Naive thymus-derived CD4-positive, alpha-beta T cell (primary cell): ENCODE measurements at regions not wholly inside any gene's neighbourhood (a gene's known extent, or its start where the extent isn't known, plus 50 kb on each side); places are given as distances from the start of the nearest gene placed in this dataset.

ENCODE experiments used
- ATAC-seq: fragments of 150-1000 bp; cut with Tn5 transposase; 2 replicates; pipeline ENCODE4 v1.10.0; 2021; ENCODE audit warnings: mild to moderate bottlenecking, moderate library complexity
- CTCF ChIA-PET: fragments of 350-600 bp; sonication (Branson Sonifier 250); formaldehyde crosslinking; loops from one replicate; lab custom pipeline; 2021; ENCODE audit warnings: antibody characterized with exemption; lab: Charles Lee
- POLR2A ChIA-PET: fragments of 350-600 bp; sonication (Branson Sonifier 250); formaldehyde crosslinking; loops from one replicate; lab custom pipeline; 2021; ENCODE audit warnings: antibody characterized with exemption, inconsistent platforms; lab: Charles Lee
- DNase-seq, 9 donors: peaks; one replicate each; pipeline versions ENCODE4 v3.0.0 to v3.0.0-alpha.2; 2020 to 2022; ENCODE audit warnings: mixed read lengths in 1 of 9
- H3K27ac ChIP-seq: one replicate; pipeline ENCODE4 v1.7.0; 2013; ENCODE audit warnings: mild to moderate bottlenecking, low read depth, low read length, moderate library complexity
- H3K27me3 ChIP-seq, 2 donors: one replicate each; pipeline ENCODE4 v1.7.0; 2013; ENCODE audit warnings: low read length in 2 of 2, mild to moderate bottlenecking in 2 of 2, moderate library complexity in 2 of 2; ENCODE audit not compliant: control insufficient read depth in 2 of 2, insufficient read depth in 2 of 2
- H3K36me3 ChIP-seq, 3 experiments: 1 replicate in 2 of 3; 2 replicates in 1 of 3; pipeline ENCODE4 v1.7.0; 2013; ENCODE audit warnings: low read length in 3 of 3, mild to moderate bottlenecking in 3 of 3, moderate library complexity in 1 of 3; ENCODE audit not compliant: insufficient read depth in 3 of 3, control insufficient read depth in 2 of 3
- H3K4me1 ChIP-seq, 2 donors: one replicate each; pipeline ENCODE4 v1.7.0; 2013; ENCODE audit warnings: low read length in 2 of 2, mild to moderate bottlenecking in 2 of 2, moderate library complexity in 1 of 2; ENCODE audit not compliant: control insufficient read depth in 2 of 2, insufficient read depth in 2 of 2
- H3K4me3 ChIP-seq: 2 replicates; pipeline ENCODE4 v1.7.0; 2013; ENCODE audit warnings: mild to moderate bottlenecking, low read length
- H3K9me3 ChIP-seq, 3 experiments: 1 replicate in 2 of 3; 2 replicates in 1 of 3; pipeline ENCODE4 v1.7.0; 2013; ENCODE audit warnings: low read length in 3 of 3; ENCODE audit not compliant: control insufficient read depth in 2 of 3
- H3K27ac Mint-ChIP-seq, 9 donors: one replicate each; pipeline ENCODE4 v1.8.0; 2020 to 2022; ENCODE audit warnings: mixed read lengths in 9 of 9, mild to moderate bottlenecking in 8 of 9, moderate library complexity in 5 of 9, inconsistent platforms in 2 of 9
- H3K27me3 Mint-ChIP-seq, 5 donors: one replicate each; pipeline ENCODE4 v1.8.0; 2021 to 2022; ENCODE audit warnings: mixed read lengths in 5 of 5, mild to moderate bottlenecking in 1 of 5
- H3K36me3 Mint-ChIP-seq, 5 donors: one replicate each; pipeline ENCODE4 v1.8.0; 2020 to 2022; ENCODE audit warnings: mixed read lengths in 5 of 5, mild to moderate bottlenecking in 3 of 5, inconsistent platforms in 1 of 5
- H3K4me1 Mint-ChIP-seq, 7 donors: one replicate each; pipeline ENCODE4 v1.8.0; 2020 to 2022; ENCODE audit warnings: mixed read lengths in 7 of 7, mild to moderate bottlenecking in 3 of 7, inconsistent platforms in 1 of 7
- H3K4me3 Mint-ChIP-seq, 10 donors: one replicate each; pipeline ENCODE4 v1.8.0; 2020 to 2022; ENCODE audit warnings: mild to moderate bottlenecking in 10 of 10, mixed read lengths in 10 of 10, moderate library complexity in 6 of 10, inconsistent platforms in 2 of 10
- H3K9me3 Mint-ChIP-seq, 11 donors: one replicate each; pipeline ENCODE4 v1.8.0; 2020 to 2022; ENCODE audit warnings: mixed read lengths in 11 of 11, mild to moderate bottlenecking in 4 of 11, inconsistent platforms in 1 of 11, moderate library complexity in 1 of 11
- intact Hi-C, 2 donors: fragments of 100-400 bp; cut with micrococcal nuclease; formaldehyde crosslinking; loops; one replicate each; pipeline ENCODE4 v1.15.1; 2023

DNA sequence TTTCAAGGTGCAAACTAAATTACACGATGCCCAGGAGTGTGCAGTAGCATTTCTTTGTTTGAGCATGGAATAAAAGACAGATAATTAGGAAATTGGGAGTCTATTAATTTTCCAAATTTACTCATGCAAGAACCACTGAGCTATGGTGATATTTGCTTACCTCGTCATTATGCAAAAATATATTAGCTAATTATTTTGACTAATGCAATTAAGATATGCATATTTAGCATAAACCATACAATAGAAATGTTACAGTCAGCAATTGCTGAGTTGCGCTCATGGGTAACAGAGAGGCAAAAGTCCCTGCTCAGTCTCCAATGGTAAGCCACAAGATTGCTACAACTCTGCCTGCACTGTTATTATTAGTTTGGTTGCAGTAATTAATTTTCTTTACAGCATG, 342.0 kb downstream of the TXNL1 start:
- Mint-ChIP-seq H3K27me3 (peaks cover 0 to 5% (median 0%) of the 10 kb centered on the region in 5 donors), H3K36me3 (no peaks in the 10 kb centered on the region)
- POLR2A ChIA-PET: no interaction called here

DNA sequence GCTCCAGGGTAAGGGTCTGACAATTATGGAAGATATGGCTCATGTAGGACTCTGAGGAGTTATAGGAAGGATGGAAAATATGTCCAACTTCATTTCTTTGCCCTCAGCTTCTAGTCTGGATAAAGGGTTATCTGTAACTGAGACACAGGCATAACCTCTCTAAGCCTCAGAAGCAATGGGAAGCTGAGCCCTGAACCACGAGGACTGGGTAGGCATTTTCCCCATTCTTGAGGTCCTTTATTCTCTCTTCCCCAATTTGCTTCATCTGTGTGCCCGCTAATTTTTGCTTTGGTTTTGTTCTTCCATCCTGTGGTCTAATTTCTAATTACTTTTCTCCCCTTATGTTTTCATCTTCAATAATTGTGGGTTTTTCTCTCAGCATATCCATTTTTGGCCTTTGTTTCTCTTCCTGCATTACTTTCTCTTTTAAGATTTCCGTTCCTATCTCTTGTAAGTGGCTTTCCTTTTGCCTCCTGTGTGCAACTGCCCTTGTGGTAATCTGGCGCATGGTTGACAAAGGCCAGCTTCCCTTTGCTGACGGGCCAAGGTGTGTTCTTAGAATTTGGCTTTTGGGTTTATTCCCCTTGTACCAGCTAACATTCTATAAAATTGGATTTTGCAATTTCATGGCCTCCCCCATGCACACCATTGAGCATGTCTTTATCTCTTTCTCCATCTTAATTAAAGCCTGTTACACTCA, 343.8 kb downstream of the TXNL1 start:
- H3K36me3 ChIP-seq: no peaks in the 10 kb centered on the region
- intact Hi-C loops: no loop called here
- H3K27me3 Mint-ChIP-seq: no peaks in the 10 kb centered on the region
- H3K27ac Mint-ChIP-seq: peak overlapping the region in 1 of 9 donors; percentile 17
- no peak overlapping the region for H3K27ac ChIP-seq
- H3K4me3 ChIP-seq: no peak overlapping the region
- no peak for DNase-seq
- no peaks in the 10 kb centered on the region for H3K4me1 ChIP-seq
- H3K4me1 Mint-ChIP-seq: peaks cover 0 to 7% (median 4%) of the 10 kb centered on the region in 7 donors
- no peaks in the 10 kb centered on the region for H3K36me3 Mint-ChIP-seq
- ChIA-PET POLR2A (no interaction called here), CTCF (no interaction called here)
- ATAC-seq: no peak
- H3K4me3 Mint-ChIP-seq: peak overlapping the region in 4 of 10 donors; percentile 0 to 40 (median 10)
- H3K9me3 Mint-ChIP-seq: peaks cover 0 to 5% (median 0%) of the 10 kb centered on the region in 11 donors
- H3K27me3 ChIP-seq: no peaks in the 10 kb centered on the region
- H3K9me3 ChIP-seq: no peaks in the 10 kb centered on the region

More for the DNA sequence above, 342.0 kb downstream of the TXNL1 start:
- ATAC-seq (no peak), DNase-seq (no peak)
- intact Hi-C loops: no loop called here
- H3K4me3 ChIP-seq: no peak overlapping the region
- H3K9me3 Mint-ChIP-seq: peaks cover 0 to 6% (median 0%) of the 10 kb centered on the region in 11 donors
- no peaks in the 10 kb centered on the region for H3K4me1 ChIP-seq
- H3K27ac Mint-ChIP-seq: no peak overlapping the region
- no peaks in the 10 kb centered on the region for H3K36me3 ChIP-seq
- no peak overlapping the region for H3K27ac ChIP-seq
- CTCF ChIA-PET: no interaction called here
- no peak overlapping the region for H3K4me3 Mint-ChIP-seq
- H3K27me3 ChIP-seq: no peaks in the 10 kb centered on the region
- no peaks in the 10 kb centered on the region for H3K9me3 ChIP-seq
- peaks cover 0 to 7% (median 4%) of the 10 kb centered on the region in 7 donors for H3K4me1 Mint-ChIP-seq

DNA sequence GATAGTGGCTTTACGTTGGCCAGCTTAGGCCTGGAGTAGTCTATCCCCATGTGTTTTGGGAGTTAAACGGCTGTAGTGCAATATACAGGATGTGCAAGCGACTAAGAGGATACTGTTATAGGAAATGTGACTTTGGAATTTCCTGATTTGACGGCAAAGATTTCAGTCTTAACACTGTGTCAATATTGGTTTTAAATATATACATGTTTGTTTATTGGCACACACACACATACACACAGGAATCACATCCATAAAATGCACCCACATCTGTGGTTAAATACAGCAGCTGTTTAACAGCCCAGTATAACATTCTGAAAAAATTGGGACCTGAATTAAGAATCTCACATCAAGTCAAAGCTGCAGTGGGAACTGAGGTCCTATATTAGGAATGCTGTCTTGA, 347.1 kb downstream of the TXNL1 start:
- peaks cover 0 to 4% (median 0%) of the 10 kb centered on the region in 5 donors for H3K27me3 Mint-ChIP-seq
- POLR2A ChIA-PET: no interaction called here
- Histone ChIP-seq H3K27me3 (no peaks in the 10 kb centered on the region), H3K27ac (no peak overlapping the region), H3K4me3 (no peak overlapping the region), H3K36me3 (no peaks in the 10 kb centered on the region), H3K4me1 (no peaks in the 10 kb centered on the region), H3K9me3 (no peaks in the 10 kb centered on the region)
- DNase-seq (no peak), ATAC-seq (no peak)
- intact Hi-C loops: no loop called here
- H3K4me1 Mint-ChIP-seq: peaks cover 0 to 7% (median 4%) of the 10 kb centered on the region in 7 donors
- no peaks in the 10 kb centered on the region for H3K36me3 Mint-ChIP-seq
- H3K9me3 Mint-ChIP-seq: peaks cover 0 to 8% (median 0%) of the 10 kb centered on the region in 11 donors
- CTCF ChIA-PET: no interaction called here
- no peak overlapping the region for H3K27ac Mint-ChIP-seq
- no peak overlapping the region for H3K4me3 Mint-ChIP-seq

- Histone ChIP-seq H3K27ac (no peak overlapping the region), H3K9me3 (no peaks in the 10 kb centered on the region), H3K4me3 (no peak overlapping the region), H3K36me3 (no peaks in the 10 kb centered on the region), H3K27me3 (no peaks in the 10 kb centered on the region), H3K4me1 (no peaks in the 10 kb centered on the region)
- no peaks in the 10 kb centered on the region for H3K36me3 Mint-ChIP-seq
- H3K27me3 Mint-ChIP-seq: peaks cover 0 to 4% (median 0%) of the 10 kb centered on the region in 5 donors
- DNase-seq: no peak
- intact Hi-C loops: no loop called here
- no peak overlapping the region for H3K4me3 Mint-ChIP-seq
- H3K27ac Mint-ChIP-seq: no peak overlapping the region
- ChIA-PET CTCF (no interaction called here), POLR2A (no interaction called here)
- H3K9me3 Mint-ChIP-seq: peaks cover 0 to 8% (median 0%) of the 10 kb centered on the region in 11 donors
- no peak for ATAC-seq
- peaks cover 0 to 1% (median 0%) of the 10 kb centered on the region in 7 donors for H3K4me1 Mint-ChIP-seq
Measured at GRCh38 chr18:56289381-56289780, 349.0 kb downstream of the TXNL1 start.

DNA sequence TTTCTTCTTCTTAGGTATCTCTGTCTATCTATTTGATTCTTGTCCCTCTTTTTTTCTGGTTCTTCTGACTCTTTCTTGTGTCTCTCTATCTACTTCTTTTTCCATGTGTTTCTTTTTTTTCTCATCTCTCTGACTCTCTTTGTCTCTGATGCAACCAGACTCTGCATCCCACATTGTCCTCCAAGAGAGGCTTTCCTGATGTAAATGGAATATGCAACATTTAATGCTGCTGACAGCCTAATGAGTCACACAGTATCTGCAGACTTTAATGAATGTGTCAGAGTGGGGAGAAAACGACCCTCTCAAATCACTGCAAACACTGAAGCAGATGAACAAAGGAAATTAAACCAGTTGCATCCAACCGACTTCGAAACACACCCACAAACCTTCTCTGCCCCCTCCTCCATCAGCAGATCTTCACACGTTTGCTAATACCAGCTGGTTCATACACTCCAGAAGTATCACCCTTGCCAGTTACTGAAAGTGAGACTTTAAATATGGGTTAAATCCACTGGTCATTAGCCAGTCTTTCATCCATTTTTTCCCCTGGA, 351.5 kb downstream of the TXNL1 start:
- peaks cover 0 to 8% (median 0%) of the 10 kb centered on the region in 11 donors for H3K9me3 Mint-ChIP-seq
- H3K27me3 Mint-ChIP-seq: peaks cover 0 to 4% (median 0%) of the 10 kb centered on the region in 5 donors
- ChIA-PET CTCF (no interaction called here), POLR2A (no interaction called here)
- no peak for DNase-seq
- no peaks in the 10 kb centered on the region for H3K4me1 ChIP-seq
- intact Hi-C loops: no loop called here
- H3K36me3 Mint-ChIP-seq: no peaks in the 10 kb centered on the region
- no peak overlapping the region for H3K4me3 ChIP-seq
- H3K27ac ChIP-seq: no peak overlapping the region
- no peaks in the 10 kb centered on the region for H3K4me1 Mint-ChIP-seq
- H3K36me3 ChIP-seq: no peaks in the 10 kb centered on the region
- H3K27ac Mint-ChIP-seq: no peak overlapping the region
- H3K4me3 Mint-ChIP-seq: no peak overlapping the region
- H3K9me3 ChIP-seq: no peaks in the 10 kb centered on the region
- no peaks in the 10 kb centered on the region for H3K27me3 ChIP-seq
- ATAC-seq: no peak

GRCh38 chr18:56285387-56286065, 352.9 kb downstream of the TXNL1 start:
- Mint-ChIP-seq H3K9me3 (peaks cover 0 to 8% (median 0%) of the 10 kb centered on the region in 11 donors), H3K4me3 (no peak overlapping the region), H3K27ac (no peak overlapping the region), H3K4me1 (no peaks in the 10 kb centered on the region), H3K27me3 (peaks cover 0 to 4% (median 0%) of the 10 kb centered on the region in 5 donors), H3K36me3 (no peaks in the 10 kb centered on the region)
- H3K27ac ChIP-seq: no peak overlapping the region
- no peak overlapping the region for H3K4me3 ChIP-seq
- DNase-seq (no peak), ATAC-seq (no peak)
- no peaks in the 10 kb centered on the region for H3K4me1 ChIP-seq
- intact Hi-C loops: no loop called here
- H3K27me3 ChIP-seq: no peaks in the 10 kb centered on the region
- ChIA-PET POLR2A (no interaction called here), CTCF (no interaction called here)
- no peaks in the 10 kb centered on the region for H3K9me3 ChIP-seq
- no peaks in the 10 kb centered on the region for H3K36me3 ChIP-seq
